GM21423 (cell line): ENCODE measurements at regions not wholly inside any gene's neighbourhood (a gene's known extent, or its start where the extent isn't known, plus 50 kb on each side); places are given as distances from the start of the nearest gene placed in this dataset.
"Not testable (repeated sequence)": the region's sequence is repeated elsewhere in the genome, so short reads cannot be mapped to it uniquely, and the experiment has no call there.

Source experiments
- ATAC-seq: cut with Tn5 transposase; IDR thresholded peaks from one replicate; pipeline ENCODE4 v1.9.1; 2021; ENCODE audit warnings: mild to moderate bottlenecking, moderate library complexity; ENCODE audit not compliant: unreplicated experiment

DNA sequence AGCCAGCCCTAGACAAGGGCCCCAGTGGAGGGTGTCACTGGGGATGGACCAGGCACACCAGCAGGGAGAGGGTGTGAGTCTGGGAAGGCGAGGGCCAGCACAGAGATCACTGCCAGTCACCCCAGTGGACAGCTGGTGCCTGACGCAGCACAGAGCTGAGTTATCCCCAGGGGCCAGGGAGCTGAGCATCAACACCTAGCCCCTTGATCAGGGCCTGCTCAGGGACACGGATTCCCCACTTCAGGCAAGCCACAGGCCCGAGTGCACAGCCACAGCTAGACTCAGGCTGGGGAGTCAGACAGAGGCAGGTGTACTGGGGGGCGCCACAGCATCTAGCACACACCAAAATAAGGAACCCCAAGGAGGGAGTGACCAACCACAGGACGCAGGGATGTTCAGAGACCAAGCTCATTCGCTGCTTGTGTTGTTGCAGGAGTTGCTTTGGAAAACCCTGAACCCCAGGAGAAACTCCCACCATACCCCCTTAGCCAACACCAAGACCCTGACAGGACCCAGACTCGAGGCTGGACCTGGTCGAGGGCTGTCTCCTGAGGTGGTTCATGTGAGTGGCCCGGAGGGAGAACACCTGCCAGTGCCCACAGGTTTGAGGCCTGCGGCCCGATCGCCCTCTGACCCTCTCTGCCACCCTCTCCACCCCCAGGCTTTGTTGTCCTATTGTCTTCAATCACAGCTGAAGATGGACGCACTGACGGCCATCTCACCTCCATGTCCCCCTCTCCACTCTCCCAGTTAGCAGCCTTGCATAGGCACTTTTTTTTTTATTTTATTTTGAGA is 146.8 kb downstream of the TPRA1 start:
- ATAC-seq: no peak

DNA sequence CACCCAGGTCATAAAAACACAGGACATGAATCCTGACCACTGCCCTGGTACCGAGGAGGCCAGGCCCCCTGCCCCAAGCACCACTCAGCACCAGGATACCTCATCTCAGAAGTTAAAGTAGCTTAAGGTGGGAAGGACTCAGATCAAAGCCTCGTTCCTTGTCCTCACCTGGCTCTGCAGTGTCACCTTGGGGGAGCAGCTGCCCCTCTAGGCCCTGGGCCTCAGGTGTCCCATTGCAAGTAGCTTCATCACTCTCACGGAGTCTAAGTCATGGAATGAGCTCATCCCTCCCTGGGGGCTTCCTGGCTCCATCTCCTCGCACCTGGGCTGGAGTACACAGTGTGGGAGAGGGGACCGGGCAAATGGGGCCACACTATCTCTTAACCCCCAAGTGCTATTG is 148.0 kb downstream of the TPRA1 start:
- no peak for ATAC-seq

DNA sequence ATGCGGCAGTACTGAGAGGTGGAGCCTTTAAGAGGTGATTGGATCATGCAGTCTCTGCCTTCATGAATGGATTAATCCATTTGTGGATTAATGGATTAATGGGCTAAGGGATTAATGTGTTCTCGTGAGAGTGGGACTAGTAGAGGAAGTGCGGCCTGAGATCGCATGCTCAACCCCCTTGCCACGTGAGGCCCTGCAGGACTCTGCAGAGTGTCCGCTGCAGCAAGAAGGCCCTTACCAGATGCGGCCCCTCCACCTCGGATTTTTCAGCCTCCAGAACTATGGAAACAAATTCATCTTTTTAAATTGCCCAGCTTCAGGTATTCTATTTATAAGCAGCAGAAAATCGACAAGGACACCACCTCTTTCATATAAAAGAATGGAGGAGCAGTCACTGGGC is 148.8 kb downstream of the TPRA1 start:
- no peak for ATAC-seq

DNA sequence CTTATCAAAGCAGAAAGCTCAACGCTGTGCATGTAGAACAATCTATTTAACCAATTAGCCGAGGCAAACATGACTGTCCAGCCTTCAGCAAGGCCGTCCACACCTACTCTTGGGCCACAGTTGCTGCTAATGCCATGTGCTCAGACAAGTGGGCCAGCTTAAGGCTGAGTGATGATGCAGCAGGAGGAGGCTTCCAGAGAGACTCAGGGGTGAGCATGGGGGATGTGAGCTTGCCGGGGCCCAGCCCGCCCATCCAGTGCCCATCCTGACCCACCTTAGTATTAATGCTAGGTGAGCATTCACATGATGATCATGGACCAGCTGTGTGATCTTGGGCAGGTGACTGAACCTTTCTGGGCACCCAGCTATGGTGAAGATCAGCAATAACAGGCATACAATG is 150.1 kb downstream of the TPRA1 start:
- no peak for ATAC-seq

DNA sequence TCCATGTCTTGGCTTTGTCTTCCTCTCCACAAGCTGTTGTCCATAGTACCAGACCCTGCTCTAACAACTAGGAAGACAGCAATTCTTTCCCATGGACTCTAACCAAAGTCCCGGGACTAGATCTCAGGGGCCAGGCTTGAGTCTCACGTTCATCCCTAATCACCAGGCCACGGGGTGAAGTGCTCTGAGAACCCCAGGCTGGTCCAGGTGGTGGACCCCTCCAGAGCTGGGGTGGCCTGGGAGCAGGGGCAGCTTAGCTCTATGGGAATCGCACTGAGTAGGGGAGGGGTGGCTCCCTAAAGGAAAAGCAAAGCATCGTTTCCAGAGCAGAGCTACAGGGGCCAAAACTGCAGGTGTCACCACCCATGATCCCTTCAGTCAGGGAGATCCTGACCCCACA is 150.9 kb downstream of the TPRA1 start:
- ATAC-seq: no peak

DNA sequence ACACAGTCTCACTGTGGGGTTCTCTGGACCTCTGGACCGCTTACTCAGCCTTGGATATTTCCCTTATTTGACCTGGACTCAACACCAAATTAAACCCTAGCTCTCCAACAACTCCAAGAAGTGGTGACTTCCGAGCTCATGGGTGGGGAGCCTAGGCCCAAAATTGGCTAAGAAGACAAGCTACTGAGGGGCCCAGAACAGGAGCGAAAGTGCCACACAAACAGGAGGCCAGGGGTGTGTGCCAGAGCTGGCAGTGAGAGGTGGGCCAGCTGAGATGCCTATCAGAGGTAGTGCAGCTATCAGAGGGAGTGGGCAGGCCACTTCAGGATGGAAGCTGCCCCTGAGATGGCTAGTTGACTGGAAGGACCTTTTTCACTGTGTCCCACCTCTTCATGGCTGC is 151.1 kb upstream of the PRR20G start:
- no peak for ATAC-seq

DNA sequence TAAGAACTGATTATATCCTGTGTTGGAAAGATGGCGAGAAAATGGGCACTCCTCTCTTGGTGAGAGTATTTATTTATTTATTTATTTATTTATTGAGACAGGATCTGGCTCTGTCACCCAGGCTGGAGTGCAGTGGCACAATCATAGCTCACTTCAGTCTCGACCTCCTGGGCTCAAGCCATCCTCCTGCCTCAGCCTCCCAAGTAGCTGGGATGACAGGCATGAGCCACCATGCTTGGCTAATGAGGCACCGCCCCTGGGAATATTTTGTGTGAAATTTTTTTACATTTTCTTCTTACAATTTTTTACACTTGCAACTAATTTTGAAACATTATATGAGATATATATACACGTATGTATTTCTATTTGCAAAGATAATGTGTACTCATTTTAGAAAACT is 150.5 kb upstream of the PRR20G start:
- ATAC-seq: no peak

DNA sequence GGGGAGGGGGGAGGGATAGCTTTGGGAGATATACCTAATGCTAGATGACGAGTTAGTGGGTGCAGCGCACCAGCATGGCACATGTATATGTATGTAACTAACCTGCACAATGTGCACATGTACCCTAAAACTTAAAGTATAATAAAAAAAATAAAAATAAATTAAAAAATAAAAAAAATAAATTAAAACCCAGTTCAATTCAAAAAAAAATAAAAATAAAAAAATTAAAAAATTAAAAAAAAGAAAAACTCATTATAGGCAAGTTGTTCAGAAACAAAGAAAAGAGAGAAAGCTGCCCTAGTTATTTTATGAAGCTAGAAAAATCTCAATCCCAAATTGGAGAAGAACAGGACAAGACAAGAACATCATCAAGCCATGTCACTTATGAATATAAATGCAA is 147.5 kb upstream of the PRR20G start:
- ATAC-seq: not testable (repeated sequence)

DNA sequence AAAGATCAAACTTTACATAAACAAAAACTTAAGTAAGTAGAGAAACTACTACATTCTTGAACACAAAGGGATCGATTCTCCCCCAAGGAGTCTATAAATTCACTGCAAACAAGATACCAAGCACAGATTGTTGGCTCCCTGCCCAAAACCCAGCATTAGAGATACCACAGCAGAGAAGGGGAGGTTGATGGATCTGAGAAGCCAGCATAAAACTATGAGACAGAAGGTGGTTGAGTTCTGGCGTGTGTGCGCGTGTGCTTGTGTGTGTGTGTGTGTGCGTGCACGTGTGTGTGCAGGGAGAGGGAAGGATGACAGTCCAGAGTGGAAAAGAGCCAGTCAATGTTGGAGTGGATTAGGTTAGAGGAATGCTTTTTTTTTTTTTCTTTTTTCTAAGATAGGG is 143.2 kb upstream of the PRR20G start:
- ATAC-seq: no peak

DNA sequence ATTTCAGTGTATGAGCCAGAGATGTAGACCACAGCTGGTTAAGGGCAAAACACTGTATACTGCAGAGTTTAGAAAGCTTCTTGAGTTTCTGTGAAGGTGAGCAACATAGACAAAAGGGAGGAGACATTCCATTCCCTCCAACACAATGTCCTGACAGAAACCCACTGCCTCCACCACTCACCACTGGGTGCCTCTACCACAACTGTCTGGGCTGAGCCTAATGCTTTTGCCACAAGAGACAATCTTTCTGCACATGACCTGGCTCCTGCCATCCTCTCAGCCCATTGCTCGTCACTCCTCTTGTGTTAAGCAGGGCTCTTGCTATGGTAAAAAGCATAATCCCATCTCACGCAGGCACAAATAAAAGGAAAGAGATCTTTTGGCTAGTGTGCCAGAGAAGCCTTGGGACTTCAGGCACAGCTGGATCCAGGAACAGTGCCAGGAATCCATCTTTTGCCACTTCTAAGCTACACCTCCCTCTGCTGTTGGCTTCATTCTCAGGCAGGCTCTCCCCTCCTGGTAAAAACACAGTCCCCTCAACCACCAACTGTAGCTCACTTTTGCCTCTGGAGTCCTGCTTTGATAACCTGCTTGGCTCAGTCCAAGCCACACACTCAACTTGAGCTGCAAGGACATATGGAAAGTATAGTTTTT is 140.6 kb upstream of the PRR20G start:
- ATAC-seq: no peak

DNA sequence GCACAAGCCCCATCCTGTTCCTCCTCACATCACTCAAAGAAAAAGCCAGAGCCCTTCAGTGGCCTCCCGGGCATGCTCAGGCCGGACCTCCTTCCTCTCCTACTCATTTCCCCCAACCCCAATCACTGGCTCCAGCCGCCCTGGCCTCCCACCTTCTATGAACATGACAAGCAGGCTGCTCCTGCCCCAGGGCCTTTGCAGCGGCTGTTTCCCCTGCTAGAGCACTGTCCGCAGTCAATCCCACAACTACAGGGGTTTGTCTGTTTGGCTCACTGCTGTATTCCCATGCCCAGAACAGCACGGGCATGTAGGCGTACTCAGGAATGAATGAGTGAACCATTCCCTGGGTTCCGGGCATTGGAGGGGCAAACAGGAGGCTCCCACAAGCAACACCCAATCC is 139.8 kb upstream of the PRR20G start:
- no peak for ATAC-seq

DNA sequence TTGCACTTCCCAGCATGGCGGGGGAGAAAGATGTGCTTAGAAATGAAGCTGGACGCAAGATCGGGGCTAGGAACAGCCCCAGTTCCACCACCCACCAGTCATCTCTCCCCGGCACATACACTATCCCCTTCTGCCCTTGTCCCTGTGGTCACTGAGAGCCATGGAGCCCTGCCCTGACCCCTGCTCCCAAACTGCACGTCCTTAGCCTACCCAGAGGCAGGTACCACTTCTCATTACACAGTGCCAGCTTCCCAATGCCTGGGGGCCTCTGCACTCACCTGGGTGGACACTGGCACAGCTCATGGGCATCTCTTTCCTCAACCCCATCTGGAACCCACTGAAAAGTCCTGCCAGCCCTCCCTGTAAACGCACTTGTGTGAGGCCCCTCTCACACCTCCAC is 139.3 kb upstream of the PRR20G start:
- ATAC-seq: no peak

DNA sequence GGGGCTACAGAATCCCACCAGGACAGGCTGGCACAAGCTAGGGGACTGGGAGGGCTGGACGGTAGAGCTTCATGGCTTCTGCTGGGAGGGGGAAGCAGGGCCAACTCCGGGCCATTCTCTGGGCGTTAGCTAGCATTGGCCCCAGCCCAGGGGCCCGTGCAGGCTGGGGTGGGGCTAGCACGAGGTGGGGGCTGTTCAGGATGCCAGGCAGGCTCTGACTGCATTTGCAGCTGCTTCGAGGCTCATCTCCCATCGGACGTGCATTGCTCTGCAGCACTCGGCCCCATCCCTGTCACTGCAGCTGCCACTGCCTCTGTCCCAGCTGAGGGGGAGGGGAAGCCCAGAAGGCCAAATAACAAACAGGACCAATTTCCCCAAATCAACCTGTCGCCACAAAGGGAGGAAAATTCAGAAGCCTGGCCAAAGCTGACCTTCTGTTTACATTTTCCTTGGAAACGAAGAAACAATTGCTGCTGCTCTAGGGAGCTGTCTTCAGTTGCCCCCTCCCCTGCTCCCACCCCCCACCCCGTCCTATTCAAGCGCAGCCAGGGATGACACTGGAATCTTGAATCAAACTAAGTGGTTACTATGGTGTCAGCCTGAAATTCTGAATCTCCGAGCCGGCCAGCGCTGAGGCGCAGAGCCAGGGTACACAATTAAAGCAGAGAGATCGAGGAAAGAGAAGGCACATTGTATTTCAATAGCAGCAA is 138.8 kb upstream of the PRR20G start:
- ATAC-seq: no peak

DNA sequence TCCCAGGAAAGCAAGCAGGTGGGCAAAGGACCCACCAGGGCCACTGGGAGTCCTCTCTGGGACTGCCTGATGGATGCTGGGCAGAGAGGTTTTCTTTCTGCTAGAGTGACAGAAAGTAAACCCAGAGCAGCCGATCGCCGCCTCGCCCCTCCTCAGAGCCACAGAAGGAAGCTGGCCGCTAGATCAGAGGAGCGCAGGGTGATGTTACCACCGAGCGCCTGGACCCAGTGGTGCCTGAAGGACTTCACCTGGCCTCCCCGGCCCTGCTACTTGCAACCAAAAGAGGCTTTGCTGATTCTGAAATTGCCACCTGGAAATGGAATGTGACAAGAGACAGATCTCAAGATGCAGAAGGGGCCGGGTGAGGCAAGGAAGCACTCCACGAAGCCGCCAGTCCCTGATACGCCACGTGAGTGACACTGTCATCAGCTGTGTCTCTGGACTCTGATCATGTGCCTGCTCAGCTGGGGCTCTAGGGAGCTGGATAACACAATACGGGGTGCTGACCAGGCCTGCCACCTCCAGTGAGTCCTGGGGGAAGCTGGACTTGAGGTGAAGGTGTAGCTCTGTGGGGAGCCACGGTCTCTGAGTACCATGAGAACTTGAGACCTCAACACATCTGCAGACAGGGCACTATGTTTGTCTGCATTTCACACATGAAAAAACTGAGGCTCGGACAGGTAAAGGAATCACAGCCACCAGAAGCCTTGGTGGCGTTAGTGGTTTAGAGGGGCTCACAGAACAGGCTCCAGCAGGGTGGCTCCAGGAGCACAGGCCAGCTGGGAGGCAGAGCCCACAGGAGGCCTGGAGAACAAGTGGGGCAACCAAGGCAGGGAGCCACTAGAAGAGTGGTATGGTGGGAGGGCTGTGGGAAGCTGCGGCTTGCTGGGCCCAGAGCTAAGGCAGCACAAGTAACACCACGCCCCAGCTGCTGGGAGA is 137.9 kb upstream of the PRR20G start:
- ATAC-seq: no peak

DNA sequence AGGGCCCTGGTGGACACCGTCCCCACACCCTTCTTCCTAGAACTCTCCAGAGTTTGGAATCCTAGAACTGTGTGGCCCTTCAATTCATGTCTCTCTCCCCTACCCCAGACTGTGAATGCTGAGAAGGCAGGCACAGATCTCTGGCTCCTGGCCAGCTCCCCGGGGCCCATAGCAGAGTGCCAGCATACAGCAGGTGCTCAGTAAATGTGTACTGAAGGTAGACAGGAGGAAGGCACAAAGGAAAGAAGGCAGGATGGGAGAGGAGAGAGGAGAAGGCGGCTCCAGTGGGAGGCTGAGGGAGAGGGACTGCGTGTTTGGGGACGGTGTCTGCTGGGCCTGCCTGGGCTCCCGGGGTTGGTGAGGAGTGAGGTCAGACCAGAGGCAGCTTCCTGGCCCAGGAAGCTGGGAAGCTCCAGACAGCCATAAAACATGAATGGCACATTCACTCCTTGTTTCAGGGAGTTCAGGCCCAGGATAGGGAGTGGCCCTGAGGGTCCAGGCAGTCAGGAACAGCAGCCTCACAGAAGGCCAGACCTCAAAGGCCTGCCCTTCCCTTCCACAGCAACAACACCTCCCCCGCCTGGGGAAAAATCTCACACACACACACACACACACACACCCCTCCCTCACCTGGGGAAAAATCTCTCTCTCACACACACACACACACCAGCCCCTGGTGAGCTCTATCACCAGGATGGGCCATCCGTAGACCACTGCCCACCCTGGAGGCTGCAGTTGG is 137.1 kb upstream of the PRR20G start:
- no peak for ATAC-seq

DNA sequence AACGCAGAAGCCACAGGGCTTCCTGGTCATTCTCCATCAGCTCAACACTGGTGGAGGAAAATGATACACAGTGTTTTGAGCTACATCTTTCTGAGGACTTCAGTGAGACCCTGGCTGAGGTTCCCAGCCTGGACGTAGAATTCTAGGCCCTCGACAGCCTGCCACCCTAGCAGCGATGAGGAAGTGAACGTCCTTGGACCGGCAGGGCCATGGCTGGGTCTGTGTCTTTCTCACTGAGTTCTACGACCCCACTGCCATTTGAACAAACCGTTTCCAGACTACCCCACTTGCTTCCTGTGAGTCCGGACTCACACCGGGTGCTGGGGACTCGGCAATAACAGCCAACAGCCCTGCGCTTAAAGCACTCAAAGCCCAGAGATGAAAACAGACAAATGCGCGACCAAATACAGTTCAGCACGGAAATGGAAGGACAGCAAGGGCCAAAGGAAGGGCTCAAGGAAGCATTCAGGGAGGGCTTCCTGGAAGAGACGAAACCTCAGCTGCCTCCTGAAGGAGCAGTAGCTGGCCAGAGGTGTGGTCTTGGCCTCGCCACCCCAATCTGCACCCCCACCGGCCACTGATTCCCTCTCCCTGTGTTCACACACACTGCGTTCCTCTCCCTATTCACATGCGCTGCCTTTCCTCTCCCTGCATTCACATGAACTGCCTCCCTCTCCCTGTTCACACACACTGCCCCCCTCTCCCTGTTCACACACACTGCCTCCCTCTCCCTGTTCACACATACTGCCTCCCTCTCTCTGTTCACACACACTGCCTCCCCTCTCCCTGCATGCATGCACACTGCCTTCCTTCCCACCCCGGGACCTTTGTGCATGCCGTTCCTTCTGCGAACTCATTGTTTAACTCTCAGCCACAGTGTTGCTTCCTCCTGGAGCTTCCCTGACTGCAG is 136.3 kb upstream of the PRR20G start:
- no peak for ATAC-seq

DNA sequence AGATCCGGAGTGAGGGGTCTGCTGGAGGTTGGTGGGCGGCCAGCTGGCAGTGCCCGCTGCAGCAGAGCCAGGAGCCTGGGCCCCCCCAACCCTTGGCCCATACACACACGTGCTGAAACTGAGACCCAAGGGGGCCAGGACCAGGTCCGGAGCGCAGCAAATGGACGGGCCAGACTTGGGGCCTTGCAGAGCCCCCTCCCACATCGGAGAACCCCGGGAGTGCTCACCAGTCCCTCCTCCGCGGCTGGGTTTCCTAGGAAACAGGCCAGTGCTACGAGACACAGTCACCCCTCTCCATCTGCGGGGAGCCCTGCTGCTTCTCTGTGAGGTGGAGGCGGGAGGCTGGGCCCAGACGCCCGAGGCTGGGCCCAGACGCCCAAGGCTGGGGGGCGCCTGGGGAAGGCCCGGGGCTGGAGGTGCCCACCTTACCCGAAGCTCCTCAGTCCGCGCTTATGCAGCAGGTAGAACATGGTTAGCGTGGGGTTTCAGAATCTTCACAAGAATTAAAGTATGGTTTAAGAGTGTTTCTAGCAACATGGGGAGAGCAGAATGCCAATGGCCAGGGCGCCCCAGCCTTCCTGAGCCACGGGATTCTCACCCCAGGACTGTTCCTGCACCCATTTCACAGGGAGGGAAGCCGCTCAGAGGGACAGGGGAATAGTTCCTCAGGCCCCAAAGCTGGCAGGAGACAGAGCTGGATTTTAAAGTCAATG is 135.0 kb upstream of the PRR20G start:
- no peak for ATAC-seq

DNA sequence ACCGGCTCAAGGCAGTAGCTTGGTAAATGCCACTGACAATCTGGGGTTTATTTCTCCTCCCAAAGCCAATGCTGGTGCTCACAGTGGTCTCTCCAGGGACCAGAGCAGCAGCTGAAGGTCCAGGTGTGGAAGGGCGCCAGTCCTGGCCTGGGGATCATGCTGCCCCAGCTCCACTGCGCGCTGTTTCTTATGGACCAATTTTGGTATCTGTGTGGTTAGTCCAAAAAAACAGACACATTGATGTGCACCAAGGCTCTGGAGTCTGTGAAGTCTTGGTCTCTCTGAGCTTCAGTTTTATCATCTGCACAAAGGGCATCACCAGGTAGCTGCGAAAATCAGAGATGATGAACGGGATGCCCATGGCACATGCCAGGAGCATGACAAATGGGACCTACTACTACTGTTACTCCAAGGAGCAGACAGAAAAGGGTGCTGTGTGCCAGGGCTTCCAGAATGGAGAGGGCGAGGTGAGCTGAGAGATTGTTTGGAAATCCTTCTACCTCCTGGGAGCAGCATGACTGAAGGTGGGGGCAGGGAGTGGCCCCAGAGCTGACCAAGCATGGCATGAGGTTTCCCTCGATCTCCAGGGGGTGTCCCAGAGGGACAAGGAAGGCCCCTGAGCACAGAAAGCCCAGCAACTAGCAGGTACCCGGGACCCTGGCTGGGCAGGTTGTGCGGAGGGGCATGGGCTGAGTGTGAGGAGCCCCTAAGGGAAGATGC is 134.3 kb upstream of the PRR20G start:
- ATAC-seq: no peak
